IPS DF 4.7 (cell line): ENCODE measurements at regions not wholly inside any gene's neighbourhood (a gene's known extent, or its start where the extent isn't known, plus 50 kb on each side); places are given as distances from the start of the nearest gene placed in this dataset.
"Not testable (repeated sequence)": the region's sequence is repeated elsewhere in the genome, so short reads cannot be mapped to it uniquely, and the experiment has no call there.

Experiments used
- DNase-seq: peaks from one replicate; pipeline ENCODE4 v3.0.0-alpha.2; 2013; ENCODE audit warnings: low spot score; ENCODE audit errors: extremely low read depth

GRCh38 chr18:22563164-22563583 is 145.5 kb upstream of the CTAGE1 start:
- DNase-seq = peak; percentile 19

GRCh38 chr18:22564036-22564435 is 146.3 kb upstream of the CTAGE1 start:
- no peak for DNase-seq

DNA sequence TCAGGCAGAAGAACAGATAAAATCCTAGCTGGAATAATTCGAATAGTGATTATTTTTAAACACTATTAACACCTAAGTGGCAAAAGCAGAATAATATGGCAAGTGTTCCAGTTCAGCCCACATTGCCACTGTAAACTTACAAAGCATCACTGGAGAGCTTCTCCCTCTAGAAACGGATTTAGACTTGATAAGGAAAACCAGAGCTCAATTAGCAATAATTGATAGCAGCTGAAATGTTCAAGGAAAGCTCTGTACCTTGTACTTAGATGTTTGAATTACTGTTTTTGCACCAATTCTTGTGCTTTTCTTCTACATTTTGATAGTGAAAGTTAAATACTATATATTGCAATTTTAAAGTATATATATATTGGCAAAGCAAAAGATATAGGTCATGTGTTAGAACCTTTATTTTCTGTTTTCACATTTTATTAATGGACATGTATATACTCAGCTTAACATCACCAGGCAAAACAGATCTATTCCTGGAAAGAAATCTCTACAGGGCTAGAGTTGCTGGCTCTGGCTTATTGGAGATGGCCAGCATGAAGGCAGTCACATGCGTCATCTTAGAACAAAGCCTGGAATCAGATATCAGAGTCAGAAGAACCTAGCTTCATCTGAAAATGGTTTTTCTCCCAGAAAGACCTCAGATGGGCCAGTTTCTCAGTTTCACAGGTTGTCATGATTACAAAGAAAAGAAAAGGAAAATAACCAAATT is 149.1 kb upstream of the CTAGE1 start:
- DNase-seq = no peak

DNA sequence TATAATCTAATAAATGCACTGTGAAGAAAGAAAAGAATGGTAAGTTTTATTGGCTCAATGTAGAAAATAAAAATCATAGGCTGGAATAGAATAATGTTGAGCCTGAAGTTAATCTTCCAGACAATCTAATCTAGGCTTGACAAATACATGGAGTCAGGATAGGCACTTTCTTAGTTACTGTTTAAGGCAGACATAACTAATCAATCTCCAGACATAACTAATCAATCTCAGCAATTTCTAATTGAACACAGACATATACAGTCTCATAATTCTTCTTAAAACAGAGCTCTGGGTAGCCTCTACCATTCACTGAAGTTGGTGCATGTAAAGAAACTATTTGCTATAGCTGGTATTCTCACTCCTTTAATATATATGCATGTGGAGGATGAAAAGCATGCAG is 150.1 kb upstream of the CTAGE1 start:
- no peak for DNase-seq

DNA sequence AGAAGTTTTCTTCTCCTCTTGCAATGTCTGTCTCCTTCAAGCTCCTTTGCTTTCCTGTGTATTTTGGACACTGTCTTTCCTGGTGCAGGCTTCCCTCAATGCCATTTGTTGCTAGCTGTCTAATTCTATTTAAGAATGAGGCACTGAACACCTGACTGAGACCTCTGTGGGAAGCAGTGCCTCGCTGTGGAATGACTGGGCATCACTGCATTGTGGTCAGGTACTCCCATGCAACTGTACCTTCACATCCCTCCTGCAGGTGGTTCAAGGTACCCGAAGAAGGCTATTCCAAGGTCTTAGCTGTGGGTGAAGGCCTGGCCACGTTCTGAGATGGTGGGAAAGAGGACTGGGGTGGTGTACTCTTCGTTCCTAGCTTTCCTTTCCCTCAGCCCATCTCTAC is 152.8 kb upstream of the CTAGE1 start:
- DNase-seq = no peak

GRCh38 chr18:22572341-22572740 is 154.6 kb upstream of the CTAGE1 start:
- no peak for DNase-seq

GRCh38 chr18:22579271-22579670 is 161.6 kb upstream of the CTAGE1 start:
- DNase-seq = no peak

GRCh38 chr18:22585333-22585732 is 167.6 kb upstream of the CTAGE1 start:
- no peak for DNase-seq

DNA sequence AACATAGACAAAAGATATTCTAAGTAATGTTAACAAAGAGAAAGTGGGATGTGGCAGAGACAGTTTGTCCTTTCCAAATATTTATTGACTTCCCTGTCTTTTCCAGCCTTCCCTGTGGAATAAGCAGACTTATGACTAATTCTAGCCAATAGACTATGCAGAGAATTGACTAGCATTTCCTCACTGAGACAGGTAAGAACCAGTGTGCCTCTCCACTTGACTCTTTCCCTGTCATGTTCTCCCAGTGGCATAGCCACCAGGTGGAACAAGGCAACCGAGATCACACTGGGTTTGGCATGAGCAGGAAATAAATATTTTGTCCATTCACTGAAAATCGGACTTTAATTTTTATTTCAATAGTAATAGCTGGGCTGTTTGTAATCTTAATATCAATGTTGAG is 168.1 kb upstream of the CTAGE1 start:
- no peak for DNase-seq

GRCh38 chr18:22591222-22591621 is 173.5 kb upstream of the CTAGE1 start:
- no peak for DNase-seq

DNA sequence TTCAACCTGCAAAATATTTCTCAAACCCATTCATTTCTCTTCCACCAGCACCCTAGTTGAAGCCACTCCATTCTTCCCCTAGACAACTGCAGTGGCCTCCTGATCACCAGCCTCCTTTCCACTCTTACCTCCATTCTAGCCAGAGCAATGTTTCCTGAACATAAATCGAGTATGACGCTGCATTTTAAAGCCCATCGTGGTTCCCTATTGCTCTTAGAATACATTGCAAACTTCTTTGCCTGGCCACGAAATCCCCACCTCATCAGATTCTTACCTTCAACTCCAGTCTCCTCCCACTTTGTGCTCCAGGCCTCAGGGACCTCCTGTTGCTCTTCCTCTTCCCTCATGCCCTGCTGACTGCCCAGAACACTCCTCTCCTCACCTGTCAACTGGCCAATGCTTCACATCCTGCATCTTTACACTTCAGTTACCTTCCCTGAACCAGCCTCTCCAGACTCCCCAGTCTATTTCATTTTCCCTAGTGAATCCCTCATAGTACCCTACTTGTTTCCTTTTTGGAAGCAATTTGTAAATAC is 176.5 kb upstream of the CTAGE1 start:
- DNase-seq = no peak

DNA sequence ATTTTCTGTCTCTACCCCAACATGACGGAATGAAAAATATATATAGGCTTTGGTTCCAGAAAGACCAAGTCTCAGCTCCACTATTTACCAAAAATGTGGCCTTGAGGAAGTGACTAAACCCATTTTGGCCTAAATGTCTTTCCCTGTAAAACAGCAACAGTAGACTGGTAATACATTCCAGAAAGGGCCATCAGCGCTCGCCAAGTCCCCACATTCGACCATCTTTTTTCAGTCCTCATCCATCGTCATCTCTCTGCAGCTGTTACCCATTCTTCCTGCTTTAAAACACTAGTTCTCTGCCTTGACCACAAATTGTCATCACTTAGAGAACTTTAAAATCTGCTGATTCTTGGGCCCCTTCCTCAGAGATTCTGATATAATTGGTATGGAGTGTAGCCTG is 183.8 kb upstream of the CTAGE1 start:
- DNase-seq = no peak

DNA sequence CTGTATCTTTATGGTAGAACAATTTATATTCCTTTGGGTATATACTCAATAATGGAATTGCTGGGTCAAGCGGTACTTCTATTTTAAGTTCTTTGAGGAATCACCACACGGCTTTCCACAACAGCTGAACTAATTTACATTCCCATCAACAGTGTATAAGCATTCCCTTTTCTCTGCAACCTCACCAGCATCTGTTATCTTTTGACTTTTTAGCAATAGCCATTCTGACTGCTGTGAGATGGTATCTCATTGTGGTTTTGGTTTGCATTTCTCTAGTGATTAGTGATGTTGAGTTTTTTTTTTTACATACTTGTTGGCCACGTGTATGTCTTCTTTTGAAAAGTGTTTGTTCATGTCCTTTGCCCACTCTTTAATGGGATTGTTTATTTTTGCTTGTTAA is 184.7 kb upstream of the CTAGE1 start:
- DNase-seq = not testable (repeated sequence)

DNA sequence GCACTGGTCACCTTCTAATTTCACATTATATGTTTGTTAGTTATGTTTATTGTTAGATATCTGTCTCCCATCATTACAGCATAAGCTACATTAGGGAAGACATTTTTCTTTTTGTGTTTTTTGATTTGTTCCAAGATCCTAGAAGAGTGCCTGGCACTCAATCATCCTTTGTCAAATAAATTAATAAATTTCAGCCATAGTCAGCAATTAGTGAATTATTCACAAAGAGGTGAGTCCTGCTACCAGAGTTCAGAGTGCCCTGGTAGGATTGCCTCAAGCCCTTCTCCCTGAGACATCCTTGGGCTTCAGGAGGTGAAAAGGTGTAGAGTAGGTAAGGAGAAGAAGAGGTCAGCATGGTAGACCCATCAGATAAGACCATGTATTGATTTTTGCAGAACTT is 186.2 kb upstream of the CTAGE1 start:
- DNase-seq = no peak

GRCh38 chr18:22604390-22604985 is 186.8 kb upstream of the CTAGE1 start:
- no peak for DNase-seq

- no peak for DNase-seq
Observed at GRCh38 chr18:22604986-22605421, 187.3 kb upstream of the CTAGE1 start.

GRCh38 chr18:22605736-22606135 is 188.0 kb upstream of the CTAGE1 start:
- no peak for DNase-seq

DNA sequence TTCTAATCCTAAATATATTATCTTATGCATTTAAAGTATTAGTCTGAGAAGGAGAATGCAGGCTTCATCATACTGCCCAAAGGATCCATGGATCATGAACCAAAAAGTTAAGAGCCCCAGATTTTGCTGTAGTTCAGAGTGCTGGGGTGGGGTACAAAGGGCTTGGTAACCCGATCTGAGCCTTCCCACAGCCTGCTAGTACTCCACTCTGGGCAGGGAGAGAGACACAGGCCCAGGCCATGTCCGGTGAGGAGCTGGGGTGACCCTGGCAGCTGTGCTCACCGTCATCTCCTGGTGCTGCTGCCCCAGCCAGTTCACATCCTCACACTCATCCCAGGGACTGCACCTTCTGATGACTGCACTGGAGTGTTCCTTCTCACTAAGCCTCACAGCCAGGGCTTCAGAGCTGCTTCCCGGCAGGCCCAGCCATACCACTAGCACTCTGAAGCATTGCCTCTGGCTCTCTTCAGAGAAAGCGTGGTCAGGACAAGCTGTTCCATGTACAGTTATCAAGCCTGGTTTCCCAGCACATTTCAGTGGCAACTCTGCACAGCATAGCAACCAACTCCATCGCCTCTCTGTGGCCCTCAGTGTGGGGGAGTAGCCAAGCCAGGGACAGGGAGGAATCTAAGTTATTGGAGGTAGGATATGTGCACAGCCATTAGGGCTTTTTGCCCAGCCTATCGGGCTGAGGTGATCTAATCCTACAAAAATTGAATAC is 189.0 kb upstream of the CTAGE1 start:
- no peak for DNase-seq

DNA sequence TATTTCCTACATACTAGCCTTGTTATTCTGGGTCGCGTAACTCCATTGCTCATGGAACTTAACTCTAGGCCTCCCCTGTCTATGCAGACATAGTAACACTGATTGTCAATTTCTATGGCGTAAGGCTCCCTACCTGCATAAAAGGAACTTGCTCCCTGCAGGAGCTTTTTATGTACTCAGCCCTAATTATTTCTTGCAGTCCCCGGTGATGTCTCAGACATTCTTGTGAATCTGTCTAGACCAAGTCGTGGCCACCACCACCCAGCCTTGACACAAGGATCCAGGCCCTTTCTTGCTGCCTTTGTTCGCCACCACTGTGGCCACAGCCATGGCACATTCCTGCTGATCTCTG is 189.5 kb upstream of the CTAGE1 start:
- no peak for DNase-seq

GRCh38 chr18:22608847-22609246 is 191.1 kb upstream of the CTAGE1 start:
- DNase-seq = no peak

- no peak for DNase-seq
Observed at GRCh38 chr18:22609642-22610041, 191.9 kb upstream of the CTAGE1 start.

GRCh38 chr18:22613058-22613690 is 195.5 kb upstream of the CTAGE1 start:
- no peak for DNase-seq
